GM21360 (cell line): ENCODE measurements at regions not wholly inside any gene's neighbourhood (a gene's known extent, or its start where the extent isn't known, plus 50 kb on each side); places are given as distances from the start of the nearest gene placed in this dataset.
"Not testable (repeated sequence)": the region's sequence is repeated elsewhere in the genome, so short reads cannot be mapped to it uniquely, and the experiment has no call there.

Experiments
- ATAC-seq: cut with Tn5 transposase; IDR thresholded peaks from one replicate; pipeline ENCODE4 v1.9.1; 2021; ENCODE audit warnings: mild to moderate bottlenecking, moderate library complexity; ENCODE audit not compliant: unreplicated experiment

GRCh38 chr1:199184180-199184579, 545.3 kb downstream of the PTPRC start:
- ATAC-seq, result no peak

- no peak for ATAC-seq
Observed at GRCh38 chr1:199194862-199195261, 556.0 kb downstream of the PTPRC start.

- no peak for ATAC-seq
Observed at GRCh38 chr1:199197695-199198094, 558.9 kb downstream of the PTPRC start.

- ATAC-seq, result no peak
Observed at GRCh38 chr1:199202331-199202730, 563.5 kb downstream of the PTPRC start.

GRCh38 chr1:199204231-199204630, 565.4 kb downstream of the PTPRC start:
- no peak for ATAC-seq

- no peak for ATAC-seq
Observed at GRCh38 chr1:199205740-199206441, 567.1 kb downstream of the PTPRC start.

- no peak for ATAC-seq
Observed at GRCh38 chr1:199208847-199209246, 570.0 kb downstream of the PTPRC start.

GRCh38 chr1:199218065-199218464, 579.2 kb downstream of the PTPRC start:
- no peak for ATAC-seq

- no peak for ATAC-seq
Observed at GRCh38 chr1:199218533-199218932, 579.7 kb downstream of the PTPRC start.

- no peak for ATAC-seq
Observed at GRCh38 chr1:199220031-199220430, 581.2 kb downstream of the PTPRC start.

- no peak for ATAC-seq
Observed at GRCh38 chr1:199221371-199222150, 582.7 kb downstream of the PTPRC start.

GRCh38 chr1:199223936-199224335, 585.1 kb downstream of the PTPRC start:
- ATAC-seq, result no peak

GRCh38 chr1:199226163-199226562, 587.3 kb downstream of the PTPRC start:
- peak; percentile 79 for ATAC-seq

GRCh38 chr1:199242147-199242546, 603.3 kb downstream of the PTPRC start:
- no peak for ATAC-seq

GRCh38 chr1:199242601-199243000, 603.8 kb downstream of the PTPRC start:
- ATAC-seq, result no peak

- ATAC-seq, result peak; percentile 97
Observed at GRCh38 chr1:199243423-199244061, 604.7 kb downstream of the PTPRC start.

- ATAC-seq, result no peak
Observed at GRCh38 chr1:199245946-199246345, 607.1 kb downstream of the PTPRC start.

GRCh38 chr1:199246716-199247115, 607.9 kb downstream of the PTPRC start:
- no peak for ATAC-seq

GRCh38 chr1:199247891-199248290, 609.1 kb downstream of the PTPRC start:
- no peak for ATAC-seq

- ATAC-seq, result not testable (repeated sequence)
Observed at GRCh38 chr1:199254040-199254439, 615.2 kb downstream of the PTPRC start.

GRCh38 chr1:199261328-199261727, 622.5 kb downstream of the PTPRC start:
- ATAC-seq, result no peak

GRCh38 chr1:199264283-199264682, 625.4 kb downstream of the PTPRC start:
- ATAC-seq, result no peak
